ENCODE measurements at regions not wholly inside any gene's neighbourhood (a gene's known extent, or its start where the extent isn't known, plus 50 kb on each side); places are given as distances from the start of the nearest gene placed in this dataset.
A peak's percentile ranks its signal among the peaks of the same experiment; 100 is the strongest.

GRCh38 chr11:29026286-29026685, 918.1 kb downstream of the METTL15 start:
- no peak for TF ChIP-seq CTCF (IDR thresholded peaks at IDR 0.05; ENCODE audit: low read depth, low read length)
- no peak overlapping the region for H3K4me3 ChIP-seq (replicated peaks in 1 of 2; ENCODE audit: low read depth in 2 of 2, low read length in 2 of 2)
- DNase-seq (ENCODE audit: low read depth in 2 of 2): no peak

GRCh38 chr11:29025001-29025400, 916.8 kb downstream of the METTL15 start:
- no peak overlapping the region for H3K4me3 ChIP-seq (replicated peaks in 1 of 2; ENCODE audit: low read depth in 2 of 2, low read length in 2 of 2)
- peak in 1 of 2 donors; percentile 67 for DNase-seq (ENCODE audit: low read depth in 2 of 2)
- TF ChIP-seq CTCF (IDR thresholded peaks at IDR 0.05; ENCODE audit: low read depth, low read length): no peak

- no peak overlapping the region for H3K4me3 ChIP-seq (replicated peaks in 1 of 2; ENCODE audit: low read depth in 2 of 2, low read length in 2 of 2)
- TF ChIP-seq CTCF (IDR thresholded peaks at IDR 0.05; ENCODE audit: low read depth, low read length): no peak
- DNase-seq (ENCODE audit: low read depth in 2 of 2): peak in 1 of 2 donors; percentile 33
Measured at GRCh38 chr11:29024386-29024785, 916.2 kb downstream of the METTL15 start.

GRCh38 chr11:29023761-29024160, 915.6 kb downstream of the METTL15 start:
- no peak for TF ChIP-seq CTCF (IDR thresholded peaks at IDR 0.05; ENCODE audit: low read depth, low read length)

GRCh38 chr11:29022676-29023075, 914.5 kb downstream of the METTL15 start:
- H3K4me3 ChIP-seq (replicated peaks in 1 of 2; ENCODE audit: low read depth in 2 of 2, low read length in 2 of 2): no peak overlapping the region
- DNase-seq (ENCODE audit: low read depth in 2 of 2): peak in 1 of 2 donors; percentile 17
- TF ChIP-seq CTCF (IDR thresholded peaks at IDR 0.05; ENCODE audit: low read depth, low read length): no peak

More at GRCh38 chr11:29023761-29024160, 915.6 kb downstream of the METTL15 start:
- DNase-seq (ENCODE audit: low read depth in 2 of 2): no peak
- no peak overlapping the region for H3K4me3 ChIP-seq (replicated peaks in 1 of 2; ENCODE audit: low read depth in 2 of 2, low read length in 2 of 2)

- peak; percentile 61 to 70 for DNase-seq (ENCODE audit: low read depth in 2 of 2)
- peak; percentile 68 for TF ChIP-seq CTCF (IDR thresholded peaks at IDR 0.05; ENCODE audit: low read depth, low read length)
- H3K4me3 ChIP-seq (replicated peaks in 1 of 2; ENCODE audit: low read depth in 2 of 2, low read length in 2 of 2): no peak overlapping the region
Measured at GRCh38 chr11:29019960-29020683, 911.9 kb downstream of the METTL15 start.

- TF ChIP-seq CTCF (IDR thresholded peaks at IDR 0.05; ENCODE audit: low read depth, low read length): no peak
- DNase-seq (ENCODE audit: low read depth in 2 of 2): peak; percentile 92 to 95
- H3K4me3 ChIP-seq (replicated peaks in 1 of 2; ENCODE audit: low read depth in 2 of 2, low read length in 2 of 2): no peak overlapping the region
Measured at GRCh38 chr11:29018631-29019030, 910.4 kb downstream of the METTL15 start.
